Caco-2 (cell line): ENCODE measurements at regions not wholly inside any gene's neighbourhood (a gene's known extent, or its start where the extent isn't known, plus 50 kb on each side); places are given as distances from the start of the nearest gene placed in this dataset.

Experiments used
- BruUV-seq: library from RNA; stranded (reverse); fragments of 400-500 nt; replicated peaks from 2 replicates; lab custom pipeline; 2021; lab: Mats Ljungman, UMichigan
- CTCF ChIA-PET: fragments of 300-600 bp; sonication (Branson Sonifier 250); formaldehyde crosslinking; loops from one replicate; lab custom pipeline; 2022; ENCODE audit warnings: antibody characterized with exemption; lab: Charles Lee
- POLR2A ChIA-PET: fragments of 300-600 bp; sonication (Branson Sonifier 250); formaldehyde crosslinking; loops from one replicate; lab custom pipeline; 2022; ENCODE audit warnings: antibody characterized with exemption; lab: Charles Lee
- DNase-seq, 2 experiments: peaks; one replicate each; pipeline versions ENCODE4 v3.0.0 to v3.0.0-alpha.2; 2020 to 2022
- H3K27me3 ChIP-seq: replicated peaks from 2 replicates; pipeline ENCODE4 v1.6.0; 2011; ENCODE audit warnings: low read length; ENCODE audit not compliant: control insufficient read depth, insufficient read depth
- H3K36me3 ChIP-seq: 2 replicates; pipeline ENCODE4 v1.5.1; 2011; ENCODE audit warnings: low read length; ENCODE audit not compliant: control insufficient read depth, insufficient read depth
- H3K4me1 ChIP-seq: fragments of 250-450 bp; sonication (Bioruptor Pico); 2 replicates; pipeline ENCODE4 v1.5.1; 2020; ENCODE audit warnings: mild to moderate bottlenecking
- H3K4me3 ChIP-seq: 2 replicates; pipeline ENCODE4 v1.5.1; 2011; ENCODE audit warnings: low read depth, mild to moderate bottlenecking, control low read depth, low read length
- H3K9me3 ChIP-seq: fragments of 250-450 bp; sonication (Bioruptor Pico); 2 replicates; pipeline ENCODE4 v1.5.1; 2020; ENCODE audit warnings: mild to moderate bottlenecking, moderate library complexity
- H3K27ac Mint-ChIP-seq: one replicate; pipeline ENCODE4 v1.8.0; 2022; ENCODE audit warnings: mixed read lengths; ENCODE audit not compliant: unreplicated experiment
- H3K27me3 Mint-ChIP-seq: one replicate; pipeline ENCODE4 v1.8.0; 2022; ENCODE audit warnings: mixed read lengths; ENCODE audit not compliant: insufficient read depth, unreplicated experiment
- H3K36me3 Mint-ChIP-seq: one replicate; pipeline ENCODE4 v1.8.0; 2022; ENCODE audit warnings: mild to moderate bottlenecking, mixed read lengths; ENCODE audit not compliant: insufficient read depth, unreplicated experiment
- H3K4me1 Mint-ChIP-seq: one replicate; pipeline ENCODE4 v1.8.0; 2022; ENCODE audit warnings: low read depth, mixed read lengths; ENCODE audit not compliant: unreplicated experiment
- H3K4me3 Mint-ChIP-seq: one replicate; pipeline ENCODE4 v1.8.0; 2022; ENCODE audit warnings: mild to moderate bottlenecking, moderate library complexity, mixed read lengths; ENCODE audit not compliant: unreplicated experiment
- H3K9me3 Mint-ChIP-seq: one replicate; pipeline ENCODE4 v1.8.0; 2022; ENCODE audit warnings: mixed read lengths; ENCODE audit not compliant: unreplicated experiment
- CTCF ChIP-seq, 2 experiments: fragments of 200-600 bp in 1 of 2; IDR thresholded peaks; 1 replicate in 1 of 2; 2 replicates in 1 of 2; pipeline versions ENCODE4 v1.5.1 to v1.8.0; 2011 to 2022; ENCODE audit warnings: antibody characterized with exemption in 1 of 2, control low read depth in 1 of 2, inconsistent platforms in 1 of 2, low read depth in 1 of 2, low read length in 1 of 2, mild to moderate bottlenecking in 1 of 2, moderate library complexity in 1 of 2; ENCODE audit not compliant: insufficient read depth in 1 of 2, severe bottlenecking in 1 of 2, unreplicated experiment in 1 of 2
- intact Hi-C: fragments of 100-400 bp; cut with micrococcal nuclease; formaldehyde crosslinking; loops from one replicate; pipeline ENCODE4 v1.10.0; 2022; ENCODE audit not compliant: unreplicated experiment

GRCh38 chr4:27930291-27930690 lies 1069.7 kb downstream of the STIM2 start:
- H3K27me3 Mint-ChIP-seq, result no peaks in the 10 kb centered on the region
- TF ChIP-seq CTCF (IDR thresholded peaks at IDR 0.05; ENCODE audit: insufficient read depth in 1 of 2, low read depth in 1 of 2, low read length in 1 of 2, severe bottlenecking in 1 of 2, unreplicated experiment in 1 of 2), result no peak
- no peaks in the 10 kb centered on the region for H3K9me3 ChIP-seq
- H3K27ac Mint-ChIP-seq, result no peak overlapping the region
- no peaks in the 10 kb centered on the region for H3K36me3 Mint-ChIP-seq
- H3K4me1 Mint-ChIP-seq, result no peaks in the 10 kb centered on the region
- no peaks in the 10 kb centered on the region for H3K27me3 ChIP-seq
- no peaks in the 10 kb centered on the region for H3K36me3 ChIP-seq
- H3K4me3 Mint-ChIP-seq, result no peak overlapping the region
- H3K4me1 ChIP-seq, result no peaks in the 10 kb centered on the region
- no peaks in the 10 kb centered on the region for H3K9me3 Mint-ChIP-seq
- ChIA-PET CTCF (no interaction called here), POLR2A (no interaction called here)
- H3K4me3 ChIP-seq, result no peak overlapping the region
- no peak for DNase-seq
- BruUV-seq, result no TSS peak
- intact Hi-C loops, result no loop called here

GRCh38 chr4:27930976-27931375 lies 1070.3 kb downstream of the STIM2 start:
- H3K27me3 Mint-ChIP-seq, result no peaks in the 10 kb centered on the region
- POLR2A ChIA-PET, result no interaction called here
- H3K9me3 ChIP-seq, result no peaks in the 10 kb centered on the region
- H3K9me3 Mint-ChIP-seq, result no peaks in the 10 kb centered on the region
- no peaks in the 10 kb centered on the region for H3K36me3 ChIP-seq
- no peaks in the 10 kb centered on the region for H3K4me1 ChIP-seq
- CTCF ChIA-PET, result no interaction called here
- no peak overlapping the region for H3K27ac Mint-ChIP-seq
- no peak overlapping the region for H3K4me3 ChIP-seq
- no peak for TF ChIP-seq CTCF (IDR thresholded peaks at IDR 0.05; ENCODE audit: insufficient read depth in 1 of 2, low read depth in 1 of 2, low read length in 1 of 2, severe bottlenecking in 1 of 2, unreplicated experiment in 1 of 2)
- no peaks in the 10 kb centered on the region for H3K4me1 Mint-ChIP-seq
- H3K36me3 Mint-ChIP-seq, result no peaks in the 10 kb centered on the region
- no TSS peak for BruUV-seq
- H3K4me3 Mint-ChIP-seq, result no peak overlapping the region
- no peaks in the 10 kb centered on the region for H3K27me3 ChIP-seq
- DNase-seq, result no peak
- intact Hi-C loops, result no loop called here

- Mint-ChIP-seq H3K4me1 (no peaks in the 10 kb centered on the region), H3K9me3 (no peaks in the 10 kb centered on the region), H3K27me3 (no peaks in the 10 kb centered on the region), H3K4me3 (no peak overlapping the region), H3K27ac (no peak overlapping the region), H3K36me3 (no peaks in the 10 kb centered on the region)
- POLR2A ChIA-PET, result no interaction called here
- H3K27me3 ChIP-seq, result no peaks in the 10 kb centered on the region
- CTCF ChIA-PET, result no interaction called here
- TF ChIP-seq CTCF (IDR thresholded peaks at IDR 0.05; ENCODE audit: insufficient read depth in 1 of 2, low read depth in 1 of 2, low read length in 1 of 2, severe bottlenecking in 1 of 2, unreplicated experiment in 1 of 2), result no peak
- no peak for DNase-seq
- H3K9me3 ChIP-seq, result no peaks in the 10 kb centered on the region
- intact Hi-C loops, result no loop called here
- no peaks in the 10 kb centered on the region for H3K36me3 ChIP-seq
- H3K4me3 ChIP-seq, result no peak overlapping the region
- no TSS peak for BruUV-seq
- H3K4me1 ChIP-seq, result no peaks in the 10 kb centered on the region
Measured at GRCh38 chr4:27931584-27931983, 1070.9 kb downstream of the STIM2 start.
